ENCODE measurements at regions not wholly inside any gene's neighbourhood (a gene's known extent, or its start where the extent isn't known, plus 50 kb on each side); places are given as distances from the start of the nearest gene placed in this dataset.

- Histone ChIP-seq H3K4me2 (ENCODE audit: low read depth, low read length, poor library complexity, severe bottlenecking) (no peak overlapping the region), H3K9me2 (replicated peaks; ENCODE audit: low read depth, low read length) (no peaks in the 10 kb centered on the region), H3K79me2 (ENCODE audit: insufficient read depth, low read length) (no peaks in the 10 kb centered on the region), H4K20me1 (ENCODE audit: insufficient read depth, low read length, poor library complexity, severe bottlenecking) (no peaks in the 10 kb centered on the region), H3K9ac (ENCODE audit: low read depth, low read length, poor library complexity, severe bottlenecking) (no peak overlapping the region), H2AFZ (ENCODE audit: low read length) (no peak overlapping the region), H3K4me1 (ENCODE audit: insufficient read depth, low read length, poor library complexity, severe bottlenecking) (peaks cover 8% of the 10 kb centered on the region), H3K27me3 (ENCODE audit: insufficient read depth, low read length, poor library complexity, severe bottlenecking) (no peaks in the 10 kb centered on the region), H3K9me3 (ENCODE audit: insufficient read depth, low read depth, low read length) (peaks cover 8% of the 10 kb centered on the region; the same call in 1 of the 2 replicates), H3F3A (ENCODE audit: low read depth) (no peaks in the 10 kb centered on the region), H3K36me3 (ENCODE audit: insufficient read depth, low read length) (no peaks in the 10 kb centered on the region), H3K4me3 (ENCODE audit: low read length, poor library complexity, severe bottlenecking) (no peak overlapping the region)
- TF ChIP-seq EZH2phosphoT487 (IDR thresholded peaks at IDR 0.05; ENCODE audit: borderline replicate concordance) (no peak), CTCF (conservative IDR thresholded peaks at IDR 0.05; ENCODE audit: low read length) (no peak)
Measured at GRCh38 chr9:95679874-95680273, 163.1 kb upstream of the PTCH1 start.

DNA sequence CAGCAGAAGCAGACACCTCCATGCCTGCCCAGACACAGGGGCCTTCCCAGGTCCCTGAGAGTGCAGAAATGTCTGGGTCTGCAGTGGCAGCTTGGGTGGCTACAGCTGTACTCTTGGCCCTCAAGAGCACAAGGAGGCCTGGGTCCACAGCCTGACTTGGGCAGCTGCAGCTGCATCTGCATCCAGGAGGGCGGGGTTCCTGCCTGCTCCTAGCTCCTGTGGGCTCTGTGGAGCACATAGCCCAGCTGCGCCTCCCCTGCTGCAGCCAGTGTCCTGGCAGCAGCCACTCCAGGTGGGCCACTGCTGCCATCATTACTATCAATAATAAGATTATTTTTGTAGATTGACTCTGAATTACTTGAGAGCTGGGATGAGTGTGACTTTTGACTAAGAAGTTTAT is 162.0 kb upstream of the PTCH1 start:
- Histone ChIP-seq H3K4me1 (ENCODE audit: insufficient read depth, low read length, poor library complexity, severe bottlenecking) (peaks cover 8% of the 10 kb centered on the region), H3K79me2 (ENCODE audit: insufficient read depth, low read length) (no peaks in the 10 kb centered on the region), H3K36me3 (ENCODE audit: insufficient read depth, low read length) (no peaks in the 10 kb centered on the region), H3K9me3 (ENCODE audit: insufficient read depth, low read depth, low read length) (peaks cover 8% of the 10 kb centered on the region; the same call in 1 of the 2 replicates), H3K4me3 (ENCODE audit: low read length, poor library complexity, severe bottlenecking) (no peak overlapping the region), H3K9me2 (replicated peaks; ENCODE audit: low read depth, low read length) (no peaks in the 10 kb centered on the region), H3K9ac (ENCODE audit: low read depth, low read length, poor library complexity, severe bottlenecking) (no peak overlapping the region), H3K27me3 (ENCODE audit: insufficient read depth, low read length, poor library complexity, severe bottlenecking) (no peaks in the 10 kb centered on the region), H4K20me1 (ENCODE audit: insufficient read depth, low read length, poor library complexity, severe bottlenecking) (no peaks in the 10 kb centered on the region), H3K4me2 (ENCODE audit: low read depth, low read length, poor library complexity, severe bottlenecking) (no peak overlapping the region), H3F3A (ENCODE audit: low read depth) (no peaks in the 10 kb centered on the region), H2AFZ (ENCODE audit: low read length) (no peak overlapping the region)
- TF ChIP-seq EZH2phosphoT487 (IDR thresholded peaks at IDR 0.05; ENCODE audit: borderline replicate concordance) (no peak), CTCF (conservative IDR thresholded peaks at IDR 0.05; ENCODE audit: low read length) (no peak)

GRCh38 chr9:95670122-95670521 is 153.4 kb upstream of the PTCH1 start:
- no peak overlapping the region for H3K4me2 ChIP-seq (ENCODE audit: low read depth, low read length, poor library complexity, severe bottlenecking)
- no peaks in the 10 kb centered on the region for H4K20me1 ChIP-seq (ENCODE audit: insufficient read depth, low read length, poor library complexity, severe bottlenecking)
- no peaks in the 10 kb centered on the region for H3K9me2 ChIP-seq (replicated peaks; ENCODE audit: low read depth, low read length)
- H3F3A ChIP-seq (ENCODE audit: low read depth), result no peaks in the 10 kb centered on the region
- TF ChIP-seq CTCF (conservative IDR thresholded peaks at IDR 0.05; ENCODE audit: low read length) (no peak), EZH2phosphoT487 (IDR thresholded peaks at IDR 0.05; ENCODE audit: borderline replicate concordance) (no peak)
- no peaks in the 10 kb centered on the region for H3K36me3 ChIP-seq (ENCODE audit: insufficient read depth, low read length)
- no peaks in the 10 kb centered on the region for H3K9me3 ChIP-seq (ENCODE audit: insufficient read depth, low read depth, low read length)
- no peak overlapping the region for H3K9ac ChIP-seq (ENCODE audit: low read depth, low read length, poor library complexity, severe bottlenecking)
- no peaks in the 10 kb centered on the region for H3K4me1 ChIP-seq (ENCODE audit: insufficient read depth, low read length, poor library complexity, severe bottlenecking)
- H3K79me2 ChIP-seq (ENCODE audit: insufficient read depth, low read length), result no peaks in the 10 kb centered on the region
- no peak overlapping the region for H2AFZ ChIP-seq (ENCODE audit: low read length)
- H3K27me3 ChIP-seq (ENCODE audit: insufficient read depth, low read length, poor library complexity, severe bottlenecking), result no peaks in the 10 kb centered on the region
- H3K4me3 ChIP-seq (ENCODE audit: low read length, poor library complexity, severe bottlenecking), result no peak overlapping the region
